ENCODE measurements at regions not wholly inside any gene's neighbourhood (a gene's known extent, or its start where the extent isn't known, plus 50 kb on each side); places are given as distances from the start of the nearest gene placed in this dataset.

DNA sequence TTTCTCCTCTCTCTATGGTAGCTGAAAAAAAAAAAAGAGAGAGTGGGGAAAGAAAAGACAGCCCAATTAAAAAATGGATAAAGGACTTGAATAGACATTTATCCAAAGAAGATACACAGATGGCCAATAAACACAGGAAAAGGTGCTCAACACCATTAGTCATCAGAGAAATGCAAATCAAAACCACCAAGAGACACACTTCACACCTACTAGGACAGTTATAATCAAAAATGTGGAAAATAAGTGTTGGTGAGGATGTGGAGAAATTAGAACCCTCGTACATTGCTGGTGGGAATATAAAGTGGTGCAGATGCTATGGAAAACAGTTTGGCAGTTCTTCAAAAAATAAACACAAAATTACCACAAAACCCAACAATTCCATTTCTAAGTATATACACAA, 172.4 kb upstream of the GRIN2B start:
- no peak for DNase-seq (ENCODE audit: low read depth)

DNA sequence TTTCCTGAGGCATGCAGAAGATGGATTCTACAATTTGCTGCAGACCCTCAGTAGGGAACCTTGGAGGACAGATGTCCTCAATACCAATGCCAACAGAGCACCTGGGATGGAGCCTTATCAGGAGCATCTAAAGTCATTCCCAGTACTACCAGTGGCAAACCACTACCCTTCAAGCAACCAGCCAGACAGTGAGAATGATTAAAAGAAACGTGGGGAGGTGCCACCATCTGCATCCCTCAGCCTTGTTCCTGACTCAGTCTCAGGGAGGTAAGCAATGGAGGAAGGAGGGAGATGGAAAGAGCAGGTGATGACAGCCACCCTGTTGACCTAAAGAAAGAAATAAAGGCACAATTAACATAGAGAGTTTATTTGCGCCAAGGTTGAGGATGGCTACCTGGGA, 175.2 kb upstream of the GRIN2B start:
- no peak for DNase-seq (ENCODE audit: low read depth)

GRCh38 chr12:14157088-14157747, 175.8 kb upstream of the GRIN2B start:
- no peak for DNase-seq (ENCODE audit: low read depth)

- DNase-seq (ENCODE audit: low read depth): no peak
Measured at GRCh38 chr12:14164266-14164665, 182.9 kb upstream of the GRIN2B start.

- no peak for DNase-seq (ENCODE audit: low read depth)
Measured at GRCh38 chr12:14167005-14167628, 185.7 kb upstream of the GRIN2B start.

GRCh38 chr12:14169281-14169680, 187.9 kb upstream of the GRIN2B start:
- no peak for DNase-seq (ENCODE audit: low read depth)

GRCh38 chr12:14171106-14171505, 189.7 kb upstream of the GRIN2B start:
- DNase-seq (ENCODE audit: low read depth): no peak

DNA sequence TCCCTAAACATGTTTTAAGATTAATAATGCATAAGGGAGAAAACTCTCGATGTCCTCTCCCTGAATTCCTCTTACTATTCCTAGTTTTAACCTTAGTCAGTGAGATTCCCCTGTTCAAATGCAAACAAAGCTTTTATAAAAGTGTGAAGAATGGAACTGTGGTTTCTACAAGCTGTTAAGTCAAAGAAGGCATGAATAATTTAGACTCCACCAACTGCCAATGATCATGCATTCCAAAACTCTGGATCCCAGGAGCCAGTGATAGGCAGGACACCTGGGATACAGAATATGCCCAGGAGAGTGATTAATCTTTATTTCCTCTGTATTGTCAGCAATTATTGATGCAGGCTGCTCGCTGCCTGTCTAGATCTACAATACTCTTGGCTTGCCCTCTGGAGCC, 190.3 kb upstream of the ATF7IP start:
- no peak for DNase-seq (ENCODE audit: low read depth)

GRCh38 chr12:14185427-14186192, 179.9 kb upstream of the ATF7IP start:
- no peak for DNase-seq (ENCODE audit: low read depth)

DNA sequence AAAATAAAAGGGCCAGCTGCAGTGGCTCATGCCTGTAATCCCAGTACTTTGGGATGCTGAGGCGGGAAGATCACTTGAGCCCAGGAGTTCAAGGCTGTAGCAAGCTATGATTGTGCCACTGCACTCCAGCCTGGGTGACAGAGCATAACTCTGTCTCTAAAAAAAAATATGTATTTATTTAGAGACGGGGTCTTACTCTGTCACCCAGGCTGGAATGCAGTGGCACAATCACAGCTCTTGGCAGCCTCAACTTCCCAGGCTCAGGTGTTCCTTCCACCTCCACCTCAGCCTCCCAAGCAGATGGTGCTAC, 179.3 kb upstream of the ATF7IP start:
- no peak for DNase-seq (ENCODE audit: low read depth)

DNA sequence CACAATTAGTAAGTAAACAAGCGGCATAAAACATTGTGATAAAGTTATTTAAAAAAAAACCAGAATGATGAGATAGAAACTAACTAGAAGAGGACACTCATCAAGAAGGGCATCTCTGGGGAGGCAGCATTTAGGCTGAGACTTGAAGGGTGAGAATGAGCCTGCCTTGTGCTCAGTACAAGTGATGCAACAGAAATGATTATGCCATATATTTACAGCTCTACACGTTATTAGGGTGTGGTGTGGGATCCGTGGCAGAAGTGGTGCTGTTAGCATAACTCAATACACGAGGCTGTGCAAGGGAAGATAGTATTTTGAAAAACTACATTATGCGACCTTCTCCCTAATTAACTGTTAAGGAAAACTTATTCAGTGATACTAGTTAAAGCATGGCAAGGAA, 178.5 kb upstream of the ATF7IP start:
- no peak for DNase-seq (ENCODE audit: low read depth)

GRCh38 chr12:14187966-14188365, 177.5 kb upstream of the ATF7IP start:
- no peak for DNase-seq (ENCODE audit: low read depth)

DNA sequence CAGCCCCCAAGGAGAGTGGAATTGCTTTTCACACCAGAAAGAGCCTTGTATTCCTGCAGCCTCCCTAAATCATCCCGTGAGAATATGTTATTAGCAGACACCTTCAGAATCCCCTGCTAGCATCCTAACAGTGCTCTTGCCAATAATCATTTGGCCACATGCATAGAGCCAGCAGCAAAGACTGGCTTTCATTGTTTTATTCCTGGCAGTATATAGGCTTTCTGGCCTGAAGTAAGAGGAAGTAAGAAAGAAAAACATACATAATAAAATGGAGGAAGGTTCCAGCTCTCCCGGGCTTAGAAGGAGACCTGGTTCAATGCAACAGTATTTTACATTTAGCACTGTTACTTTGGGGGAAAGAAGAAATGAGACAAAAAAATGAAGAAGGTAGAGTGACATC, 176.7 kb upstream of the ATF7IP start:
- no peak for DNase-seq (ENCODE audit: low read depth)

GRCh38 chr12:14190694-14191093, 174.8 kb upstream of the ATF7IP start:
- DNase-seq (ENCODE audit: low read depth): no peak

DNA sequence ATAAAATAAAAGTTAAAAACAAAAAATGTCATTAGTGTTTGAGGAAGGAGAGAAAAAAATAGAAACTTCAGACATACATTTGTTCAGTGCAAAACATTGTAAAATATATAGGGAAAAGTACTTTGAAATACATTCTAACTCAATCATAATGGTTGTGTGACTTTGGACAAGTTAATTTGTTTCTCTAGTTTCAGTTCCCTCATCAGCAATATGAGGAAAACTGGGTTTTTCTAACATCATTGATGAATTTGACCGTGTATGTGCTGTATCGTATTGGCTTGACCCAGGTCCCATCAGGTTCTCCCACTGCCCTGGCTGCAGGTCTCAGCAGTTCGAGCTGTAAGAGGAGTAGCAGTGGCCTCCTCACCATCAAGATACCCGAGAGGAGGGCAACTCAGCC, 173.9 kb upstream of the ATF7IP start:
- no peak for DNase-seq (ENCODE audit: low read depth)

DNA sequence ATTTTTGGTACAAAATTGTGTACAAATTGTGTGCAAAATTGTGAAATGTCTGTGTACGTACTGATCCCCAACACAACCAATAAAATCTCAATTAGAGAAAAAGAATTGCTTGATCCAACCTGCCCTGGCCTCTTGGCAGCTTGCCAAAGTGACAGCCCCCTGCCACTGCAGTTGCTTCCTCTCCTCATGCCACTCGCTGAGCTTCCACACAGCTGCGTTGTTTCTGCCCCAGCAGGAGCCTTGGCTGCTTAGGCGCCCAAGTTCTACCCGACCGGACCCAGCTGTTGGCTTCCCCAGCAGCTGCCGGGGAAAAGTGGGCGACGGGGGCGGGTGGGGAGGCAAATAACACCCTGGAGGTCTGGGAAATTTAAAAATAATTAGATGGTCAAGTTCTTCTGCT, 171.8 kb upstream of the ATF7IP start:
- DNase-seq (ENCODE audit: low read depth): no peak

- DNase-seq (ENCODE audit: low read depth): no peak
Measured at GRCh38 chr12:14194572-14194971, 170.9 kb upstream of the ATF7IP start.

- no peak for DNase-seq (ENCODE audit: low read depth)
Measured at GRCh38 chr12:14199455-14200198, 165.9 kb upstream of the ATF7IP start.

- no peak for DNase-seq (ENCODE audit: low read depth)
Measured at GRCh38 chr12:14200598-14200997, 164.9 kb upstream of the ATF7IP start.

GRCh38 chr12:14201291-14201690, 164.2 kb upstream of the ATF7IP start:
- DNase-seq (ENCODE audit: low read depth): no peak

GRCh38 chr12:14207905-14208551, 157.5 kb upstream of the ATF7IP start:
- DNase-seq (ENCODE audit: low read depth): no peak

DNA sequence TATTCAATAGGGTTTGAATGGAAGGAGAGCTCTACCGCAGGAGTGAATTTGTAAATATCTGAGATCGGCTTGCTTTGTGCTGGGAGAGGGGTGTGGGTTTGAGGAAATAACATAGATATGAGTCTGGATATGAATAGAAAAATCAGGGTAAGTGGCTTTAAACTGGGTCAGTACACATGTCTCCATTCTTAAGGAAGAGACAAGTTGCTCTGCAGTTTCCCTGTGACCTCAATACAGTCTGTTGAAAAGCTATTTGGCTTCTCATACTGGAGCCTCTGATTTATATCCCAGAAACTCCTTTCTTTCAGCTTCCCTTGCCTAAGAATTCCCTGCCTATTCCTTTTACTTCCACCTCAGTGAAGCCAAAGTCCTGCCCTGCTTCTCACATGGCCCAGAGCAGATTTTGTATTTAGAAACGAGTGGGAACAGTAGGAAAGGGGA, 153.5 kb upstream of the ATF7IP start:
- no peak for DNase-seq (ENCODE audit: low read depth)
